Activated T-helper 17 cell treated with anti-CD3 and anti-CD28 coated beads, Interleukin-2, amount 50 U/mL, for 72 hours (primary cell): ENCODE measurements at regions not wholly inside any gene's neighbourhood (a gene's known extent, or its start where the extent isn't known, plus 50 kb on each side); places are given as distances from the start of the nearest gene placed in this dataset.
A peak's percentile ranks its signal among the peaks of the same experiment; 100 is the strongest.
"Not testable (repeated sequence)": the region's sequence is repeated elsewhere in the genome, so short reads cannot be mapped to it uniquely, and the experiment has no call there.

Source experiments
- ATAC-seq: fragments of 150-1000 bp; cut with Tn5 transposase; replicated peaks from 2 replicates; pipeline ENCODE4 v1.10.0; 2021; ENCODE audit warnings: mild to moderate bottlenecking, moderate library complexity
- H3K27ac Mint-ChIP-seq: one replicate; pipeline ENCODE4 v1.8.0; 2022; ENCODE audit warnings: mixed read lengths
- H3K27me3 Mint-ChIP-seq: one replicate; pipeline ENCODE4 v1.8.0; 2022; ENCODE audit warnings: mixed read lengths
- H3K36me3 Mint-ChIP-seq: one replicate; pipeline ENCODE4 v1.8.0; 2022; ENCODE audit warnings: low read depth, mild to moderate bottlenecking, mixed read lengths
- H3K4me1 Mint-ChIP-seq: one replicate; pipeline ENCODE4 v1.8.0; 2022; ENCODE audit warnings: mixed read lengths
- H3K4me3 Mint-ChIP-seq: one replicate; pipeline ENCODE4 v1.8.0; 2022; ENCODE audit warnings: mild to moderate bottlenecking, mixed read lengths
- H3K9me3 Mint-ChIP-seq: one replicate; pipeline ENCODE4 v1.8.0; 2022; ENCODE audit warnings: mixed read lengths

GRCh38 chr2:189231719-189232323 is 52.3 kb upstream of the COL5A2 start:
- Mint-ChIP-seq H3K27me3 (no peaks in the 10 kb centered on the region), H3K36me3 (no peaks in the 10 kb centered on the region), H3K27ac (no peak overlapping the region), H3K4me3 (no peak overlapping the region), H3K9me3 (no peaks in the 10 kb centered on the region), H3K4me1 (peaks cover 6% of the 10 kb centered on the region)
- ATAC-seq: no peak

GRCh38 chr2:189232759-189233406 is 53.3 kb upstream of the COL5A2 start:
- Mint-ChIP-seq H3K4me3 (no peak overlapping the region), H3K27me3 (no peaks in the 10 kb centered on the region), H3K27ac (peak overlapping the region; percentile 43), H3K4me1 (peaks cover 6% of the 10 kb centered on the region), H3K36me3 (no peaks in the 10 kb centered on the region), H3K9me3 (no peaks in the 10 kb centered on the region)
- peak; percentile 29 for ATAC-seq

- Mint-ChIP-seq H3K36me3 (no peaks in the 10 kb centered on the region), H3K9me3 (no peaks in the 10 kb centered on the region), H3K4me3 (no peak overlapping the region), H3K27ac (no peak overlapping the region), H3K27me3 (no peaks in the 10 kb centered on the region), H3K4me1 (peaks cover 6% of the 10 kb centered on the region)
- no peak for ATAC-seq
Measured at GRCh38 chr2:189233527-189233926, 54.0 kb upstream of the COL5A2 start.

- H3K36me3 Mint-ChIP-seq: no peaks in the 10 kb centered on the region
- H3K27ac Mint-ChIP-seq: no peak overlapping the region
- ATAC-seq: no peak
- H3K27me3 Mint-ChIP-seq: no peaks in the 10 kb centered on the region
- H3K4me1 Mint-ChIP-seq: peaks cover 6% of the 10 kb centered on the region
- no peaks in the 10 kb centered on the region for H3K9me3 Mint-ChIP-seq
- no peak overlapping the region for H3K4me3 Mint-ChIP-seq
Measured at GRCh38 chr2:189234991-189235390, 55.4 kb upstream of the COL5A2 start.

GRCh38 chr2:189236066-189236465 is 56.5 kb upstream of the COL5A2 start:
- no peak overlapping the region for H3K27ac Mint-ChIP-seq
- no peaks in the 10 kb centered on the region for H3K9me3 Mint-ChIP-seq
- H3K4me1 Mint-ChIP-seq: peaks cover 2% of the 10 kb centered on the region
- no peak for ATAC-seq
- no peak overlapping the region for H3K4me3 Mint-ChIP-seq
- no peaks in the 10 kb centered on the region for H3K36me3 Mint-ChIP-seq
- H3K27me3 Mint-ChIP-seq: no peaks in the 10 kb centered on the region

- Mint-ChIP-seq H3K27ac (no peak overlapping the region), H3K36me3 (no peaks in the 10 kb centered on the region), H3K27me3 (no peaks in the 10 kb centered on the region), H3K4me1 (no peaks in the 10 kb centered on the region), H3K9me3 (peaks cover 5% of the 10 kb centered on the region), H3K4me3 (no peak overlapping the region)
- no peak for ATAC-seq
Measured at GRCh38 chr2:189238903-189239302, 59.3 kb upstream of the COL5A2 start.

GRCh38 chr2:189243843-189244242 is 64.3 kb upstream of the COL5A2 start:
- not testable (repeated sequence) for H3K4me1 Mint-ChIP-seq, H3K27me3 Mint-ChIP-seq, H3K27ac Mint-ChIP-seq, H3K36me3 Mint-ChIP-seq, H3K9me3 Mint-ChIP-seq, ATAC-seq, H3K4me3 Mint-ChIP-seq

GRCh38 chr2:189247276-189247675 is 67.7 kb upstream of the COL5A2 start:
- Mint-ChIP-seq H3K4me3 (no peak overlapping the region), H3K4me1 (no peaks in the 10 kb centered on the region)

GRCh38 chr2:189248141-189248540 is 68.6 kb upstream of the COL5A2 start:
- peaks cover 6% of the 10 kb centered on the region for H3K9me3 Mint-ChIP-seq
- H3K4me1 Mint-ChIP-seq: no peaks in the 10 kb centered on the region
- no peaks in the 10 kb centered on the region for H3K36me3 Mint-ChIP-seq
- H3K4me3 Mint-ChIP-seq: no peak overlapping the region
- no peaks in the 10 kb centered on the region for H3K27me3 Mint-ChIP-seq
- no peak overlapping the region for H3K27ac Mint-ChIP-seq
- ATAC-seq: no peak

More at GRCh38 chr2:189247276-189247675, 67.7 kb upstream of the COL5A2 start:
- Mint-ChIP-seq H3K9me3 (peaks cover 10% of the 10 kb centered on the region), H3K27ac (no peak overlapping the region), H3K27me3 (no peaks in the 10 kb centered on the region), H3K36me3 (no peaks in the 10 kb centered on the region)
- ATAC-seq: no peak

- H3K27ac Mint-ChIP-seq: no peak overlapping the region
- no peak for ATAC-seq
- H3K9me3 Mint-ChIP-seq: peaks cover 4% of the 10 kb centered on the region
- H3K4me3 Mint-ChIP-seq: no peak overlapping the region
- H3K36me3 Mint-ChIP-seq: no peaks in the 10 kb centered on the region
- no peaks in the 10 kb centered on the region for H3K27me3 Mint-ChIP-seq
- no peaks in the 10 kb centered on the region for H3K4me1 Mint-ChIP-seq
Measured at GRCh38 chr2:189249171-189249570, 69.6 kb upstream of the COL5A2 start.

GRCh38 chr2:189249901-189250300 is 70.3 kb upstream of the COL5A2 start:
- no peaks in the 10 kb centered on the region for H3K36me3 Mint-ChIP-seq
- H3K9me3 Mint-ChIP-seq: no peaks in the 10 kb centered on the region
- no peak overlapping the region for H3K4me3 Mint-ChIP-seq
- ATAC-seq: no peak
- H3K27me3 Mint-ChIP-seq: no peaks in the 10 kb centered on the region
- no peak overlapping the region for H3K27ac Mint-ChIP-seq
- H3K4me1 Mint-ChIP-seq: no peaks in the 10 kb centered on the region

GRCh38 chr2:189252991-189253675 is 73.6 kb upstream of the COL5A2 start:
- H3K36me3 Mint-ChIP-seq: no peaks in the 10 kb centered on the region
- no peaks in the 10 kb centered on the region for H3K9me3 Mint-ChIP-seq
- no peak for ATAC-seq
- H3K27ac Mint-ChIP-seq: no peak overlapping the region
- H3K4me1 Mint-ChIP-seq: no peaks in the 10 kb centered on the region
- no peak overlapping the region for H3K4me3 Mint-ChIP-seq
- H3K27me3 Mint-ChIP-seq: no peaks in the 10 kb centered on the region

GRCh38 chr2:189253836-189254235 is 74.3 kb upstream of the COL5A2 start:
- Mint-ChIP-seq H3K27me3 (no peaks in the 10 kb centered on the region), H3K9me3 (no peaks in the 10 kb centered on the region), H3K4me3 (no peak overlapping the region), H3K27ac (no peak overlapping the region), H3K36me3 (no peaks in the 10 kb centered on the region), H3K4me1 (no peaks in the 10 kb centered on the region)
- no peak for ATAC-seq

GRCh38 chr2:189254268-189254883 is 74.8 kb upstream of the COL5A2 start:
- Mint-ChIP-seq H3K4me3 (no peak overlapping the region), H3K9me3 (no peaks in the 10 kb centered on the region), H3K27ac (no peak overlapping the region)

GRCh38 chr2:189255711-189256110 is 76.2 kb upstream of the COL5A2 start:
- Mint-ChIP-seq H3K36me3 (no peaks in the 10 kb centered on the region), H3K9me3 (no peaks in the 10 kb centered on the region), H3K4me3 (no peak overlapping the region), H3K27me3 (no peaks in the 10 kb centered on the region), H3K4me1 (peaks cover 6% of the 10 kb centered on the region), H3K27ac (no peak overlapping the region)
- peak; percentile 43 for ATAC-seq

More at GRCh38 chr2:189254268-189254883, 74.8 kb upstream of the COL5A2 start:
- H3K27me3 Mint-ChIP-seq: no peaks in the 10 kb centered on the region
- H3K4me1 Mint-ChIP-seq: no peaks in the 10 kb centered on the region
- no peaks in the 10 kb centered on the region for H3K36me3 Mint-ChIP-seq
- ATAC-seq: no peak
